ENCODE measurements at regions not wholly inside any gene's neighbourhood (a gene's known extent, or its start where the extent isn't known, plus 50 kb on each side); places are given as distances from the start of the nearest gene placed in this dataset.
"Not testable (repeated sequence)": the region's sequence is repeated elsewhere in the genome, so short reads cannot be mapped to it uniquely, and the experiment has no call there.

- H3K4me1 ChIP-seq, result no peaks in the 10 kb centered on the region
- H3K4me2 ChIP-seq, result no peak overlapping the region
- H3K36me3 ChIP-seq, result no peaks in the 10 kb centered on the region
- H3K9ac ChIP-seq, result no peak overlapping the region
- no peaks in the 10 kb centered on the region for H3K9me3 ChIP-seq (replicated peaks in 1 of 11)
- H3K27me3 ChIP-seq, result no peaks in the 10 kb centered on the region
- H3K27ac ChIP-seq, result no peak overlapping the region
- H3K4me3 ChIP-seq, result no peak overlapping the region
- no peaks in the 10 kb centered on the region for H4K20me1 ChIP-seq
- TF ChIP-seq Cebpa-rat (IDR thresholded peaks at IDR 0.05), result no peak
These were observed 465.1 kb downstream of the DOK5 start for GRCh38 chr20:54940522-54940921.

GRCh38 chr20:54938707-54939106, 463.3 kb downstream of the DOK5 start:
- Histone ChIP-seq H3K9me3 (replicated peaks in 1 of 11) (no peaks in the 10 kb centered on the region), H3K27ac (no peak overlapping the region), H4K20me1 (no peaks in the 10 kb centered on the region), H3K4me2 (no peak overlapping the region), H3K27me3 (no peaks in the 10 kb centered on the region), H3K4me1 (no peaks in the 10 kb centered on the region), H3K36me3 (no peaks in the 10 kb centered on the region), H3K4me3 (no peak overlapping the region), H3K9ac (no peak overlapping the region)
- no peak for TF ChIP-seq Cebpa-rat (IDR thresholded peaks at IDR 0.05)

- H3K4me1 ChIP-seq, result no peaks in the 10 kb centered on the region
- no peaks in the 10 kb centered on the region for H3K9me3 ChIP-seq (replicated peaks in 1 of 11)
- H4K20me1 ChIP-seq, result no peaks in the 10 kb centered on the region
- H3K27me3 ChIP-seq, result no peaks in the 10 kb centered on the region
- H3K27ac ChIP-seq, result no peak overlapping the region
- no peak overlapping the region for H3K4me3 ChIP-seq
- H3K36me3 ChIP-seq, result no peaks in the 10 kb centered on the region
- no peak overlapping the region for H3K4me2 ChIP-seq
- no peak for TF ChIP-seq Cebpa-rat (IDR thresholded peaks at IDR 0.05)
- H3K9ac ChIP-seq, result no peak overlapping the region
These were observed 458.0 kb downstream of the DOK5 start for GRCh38 chr20:54933212-54933904.

DNA sequence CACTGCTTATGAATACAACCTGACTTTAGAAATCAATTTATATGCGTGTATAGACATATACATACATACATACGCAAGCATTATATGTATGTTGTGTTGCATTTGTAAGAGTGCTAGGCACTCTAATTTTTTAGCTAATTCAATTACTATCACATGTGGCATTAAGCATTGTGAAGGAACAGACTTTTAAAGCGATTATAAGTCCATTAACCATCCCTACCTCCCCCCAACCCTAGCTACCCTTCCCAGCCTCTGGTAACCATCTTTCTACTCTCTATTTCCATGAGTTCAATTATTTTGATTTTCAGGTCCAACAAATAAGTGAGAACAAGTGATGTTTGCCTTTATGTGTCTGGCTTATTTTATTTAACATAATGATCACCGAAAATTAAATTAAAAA, 453.8 kb downstream of the DOK5 start:
- Histone ChIP-seq H4K20me1 (no peaks in the 10 kb centered on the region), H3K9ac (no peak overlapping the region), H3K9me3 (replicated peaks in 1 of 11) (no peaks in the 10 kb centered on the region), H3K4me1 (no peaks in the 10 kb centered on the region), H3K27me3 (no peaks in the 10 kb centered on the region), H3K4me2 (no peak overlapping the region), H3K27ac (no peak overlapping the region), H3K4me3 (no peak overlapping the region), H3K36me3 (no peaks in the 10 kb centered on the region)
- no peak for TF ChIP-seq Cebpa-rat (IDR thresholded peaks at IDR 0.05)

DNA sequence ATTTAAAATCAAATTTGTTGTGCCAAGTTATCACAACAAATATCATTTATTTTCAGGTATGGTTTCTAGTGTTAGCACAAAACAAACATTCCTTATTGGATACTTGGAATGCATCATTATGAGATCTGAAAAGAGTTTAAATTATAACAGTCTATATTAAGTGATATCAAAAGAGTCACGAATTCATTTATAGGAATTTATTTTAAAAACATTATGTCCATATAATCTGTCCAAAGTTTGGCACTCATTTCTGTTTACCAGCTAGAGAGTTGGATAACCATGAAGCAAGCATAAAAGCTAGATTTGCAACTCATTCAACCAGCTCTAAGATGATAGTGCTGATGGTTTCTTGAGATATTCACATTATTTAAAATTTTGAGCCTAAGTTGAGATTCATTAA, 453.2 kb downstream of the DOK5 start:
- no peaks in the 10 kb centered on the region for H3K27me3 ChIP-seq
- no peaks in the 10 kb centered on the region for H3K36me3 ChIP-seq
- no peak overlapping the region for H3K4me3 ChIP-seq
- H4K20me1 ChIP-seq, result no peaks in the 10 kb centered on the region
- H3K9ac ChIP-seq, result no peak overlapping the region
- H3K4me1 ChIP-seq, result no peaks in the 10 kb centered on the region
- TF ChIP-seq Cebpa-rat (IDR thresholded peaks at IDR 0.05), result no peak
- H3K27ac ChIP-seq, result no peak overlapping the region
- H3K4me2 ChIP-seq, result no peak overlapping the region
- no peaks in the 10 kb centered on the region for H3K9me3 ChIP-seq (replicated peaks in 1 of 11)

- no peak overlapping the region for H3K9ac ChIP-seq
- no peaks in the 10 kb centered on the region for H3K4me1 ChIP-seq
- no peaks in the 10 kb centered on the region for H3K9me3 ChIP-seq (replicated peaks in 1 of 11)
- H3K36me3 ChIP-seq, result no peaks in the 10 kb centered on the region
- H3K27ac ChIP-seq, result no peak overlapping the region
- no peak for TF ChIP-seq Cebpa-rat (IDR thresholded peaks at IDR 0.05)
- no peak overlapping the region for H3K4me3 ChIP-seq
- H3K27me3 ChIP-seq, result no peaks in the 10 kb centered on the region
- no peak overlapping the region for H3K4me2 ChIP-seq
- H4K20me1 ChIP-seq, result no peaks in the 10 kb centered on the region
These were observed 447.2 kb downstream of the DOK5 start for GRCh38 chr20:54922636-54923035.

DNA sequence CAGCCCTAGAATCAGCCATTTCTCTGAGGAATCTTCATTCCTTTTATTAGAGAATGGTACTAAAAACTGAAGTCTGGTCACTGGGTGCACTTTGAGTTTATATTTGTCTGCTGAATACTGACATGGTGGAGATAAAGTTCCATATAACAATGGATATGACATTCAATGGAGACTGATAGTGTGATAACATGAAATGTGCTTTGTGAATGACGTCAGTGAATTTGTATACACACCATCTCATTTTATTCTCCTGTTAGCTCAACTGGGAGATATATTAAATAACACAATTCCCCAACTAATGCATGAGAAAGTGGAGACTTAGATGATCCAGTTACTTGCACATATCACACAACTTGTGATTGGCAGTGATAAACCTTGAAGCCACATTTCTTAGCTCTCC, 446.7 kb downstream of the DOK5 start:
- no peaks in the 10 kb centered on the region for H3K9me3 ChIP-seq (replicated peaks in 1 of 11)

GRCh38 chr20:54920491-54920890, 445.1 kb downstream of the DOK5 start:
- H3K9me3 ChIP-seq (replicated peaks in 1 of 11), result no peaks in the 10 kb centered on the region
- no peak for TF ChIP-seq Cebpa-rat (IDR thresholded peaks at IDR 0.05)
- no peaks in the 10 kb centered on the region for H3K27me3 ChIP-seq
- no peak overlapping the region for H3K27ac ChIP-seq
- H4K20me1 ChIP-seq, result no peaks in the 10 kb centered on the region
- no peak overlapping the region for H3K4me3 ChIP-seq
- no peak overlapping the region for H3K9ac ChIP-seq
- no peaks in the 10 kb centered on the region for H3K36me3 ChIP-seq
- no peak overlapping the region for H3K4me2 ChIP-seq
- H3K4me1 ChIP-seq, result no peaks in the 10 kb centered on the region

More for the DNA sequence above, 446.7 kb downstream of the DOK5 start:
- Histone ChIP-seq H4K20me1 (no peaks in the 10 kb centered on the region), H3K27ac (no peak overlapping the region), H3K4me2 (no peak overlapping the region), H3K9ac (no peak overlapping the region), H3K4me3 (no peak overlapping the region), H3K36me3 (no peaks in the 10 kb centered on the region), H3K4me1 (no peaks in the 10 kb centered on the region), H3K27me3 (no peaks in the 10 kb centered on the region)
- TF ChIP-seq Cebpa-rat (IDR thresholded peaks at IDR 0.05), result no peak

GRCh38 chr20:54918993-54919392, 443.6 kb downstream of the DOK5 start:
- not testable (repeated sequence) for H3K27ac ChIP-seq; H3K4me3 ChIP-seq; H3K4me1 ChIP-seq; H3K9me3 ChIP-seq (replicated peaks in 1 of 11); H3K4me2 ChIP-seq; H4K20me1 ChIP-seq; H3K36me3 ChIP-seq; H3K9ac ChIP-seq; H3K27me3 ChIP-seq

- TF ChIP-seq Cebpa-rat (IDR thresholded peaks at IDR 0.05), result no peak
These were observed 439.6 kb downstream of the DOK5 start for GRCh38 chr20:54914995-54915394.

More at GRCh38 chr20:54914995-54915394, 439.6 kb downstream of the DOK5 start:
- Histone ChIP-seq H3K4me2 (no peak overlapping the region), H4K20me1 (no peaks in the 10 kb centered on the region), H3K4me3 (no peak overlapping the region), H3K9me3 (replicated peaks in 1 of 11) (no peaks in the 10 kb centered on the region), H3K27ac (no peak overlapping the region), H3K9ac (no peak overlapping the region), H3K36me3 (no peaks in the 10 kb centered on the region), H3K4me1 (no peaks in the 10 kb centered on the region), H3K27me3 (no peaks in the 10 kb centered on the region)

Data from BLaER1 treated with 17β-estradiol and CSF1 and Interleukin-3, amounts not matched to agents 10 nM and 100 nM (cell line).